ENCODE measurements at regions not wholly inside any gene's neighbourhood (a gene's known extent, or its start where the extent isn't known, plus 50 kb on each side); places are given as distances from the start of the nearest gene placed in this dataset.
"Not testable (repeated sequence)": the region's sequence is repeated elsewhere in the genome, so short reads cannot be mapped to it uniquely, and the experiment has no call there.

DNA sequence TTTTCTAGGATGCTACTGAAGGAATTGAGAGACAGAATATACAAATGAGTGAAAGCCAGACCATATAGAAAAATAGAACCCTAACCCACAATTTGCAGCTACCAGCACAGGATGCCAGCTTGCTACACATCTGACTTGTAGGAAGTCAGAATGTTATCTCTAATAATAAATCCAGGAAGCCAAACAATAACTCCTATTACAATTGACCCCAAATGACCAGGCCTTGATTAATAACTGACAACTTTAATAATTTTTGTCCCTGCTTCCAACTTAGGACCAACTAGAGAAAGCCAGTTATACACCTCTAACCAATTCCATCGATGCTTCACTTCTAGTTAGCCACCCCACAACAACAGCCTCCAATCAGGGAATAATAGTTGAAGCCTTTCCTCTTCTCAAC is 193.4 kb downstream of the CASP12 start:
- DNase-seq (ENCODE audit: low read depth in 4 of 4, low spot score in 1 of 4): no peak

GRCh38 chr11:104704146-104704830 is 194.0 kb downstream of the CASP12 start:
- no peak for DNase-seq (ENCODE audit: low read depth in 4 of 4, low spot score in 1 of 4)

DNA sequence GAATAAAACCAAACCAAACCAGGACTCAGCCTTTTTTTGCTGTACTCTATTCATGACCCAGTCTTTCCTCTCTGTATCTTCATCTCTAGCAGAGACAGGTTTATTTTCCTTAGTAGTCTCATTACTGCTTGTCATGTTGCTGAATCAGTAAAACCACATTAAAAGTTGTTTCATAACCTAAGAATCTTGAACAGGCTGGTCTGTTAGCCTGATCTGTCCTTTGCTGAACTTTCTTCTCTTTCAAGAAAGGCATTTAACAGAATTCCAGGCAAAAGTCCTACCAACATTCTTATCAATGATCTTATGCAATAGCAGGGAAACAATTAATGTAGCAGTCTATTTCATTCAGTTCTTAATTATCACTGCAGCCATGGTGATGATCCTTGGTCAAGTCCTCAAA is 197.7 kb downstream of the CASP12 start:
- DNase-seq (ENCODE audit: low read depth in 4 of 4, low spot score in 1 of 4): no peak

DNA sequence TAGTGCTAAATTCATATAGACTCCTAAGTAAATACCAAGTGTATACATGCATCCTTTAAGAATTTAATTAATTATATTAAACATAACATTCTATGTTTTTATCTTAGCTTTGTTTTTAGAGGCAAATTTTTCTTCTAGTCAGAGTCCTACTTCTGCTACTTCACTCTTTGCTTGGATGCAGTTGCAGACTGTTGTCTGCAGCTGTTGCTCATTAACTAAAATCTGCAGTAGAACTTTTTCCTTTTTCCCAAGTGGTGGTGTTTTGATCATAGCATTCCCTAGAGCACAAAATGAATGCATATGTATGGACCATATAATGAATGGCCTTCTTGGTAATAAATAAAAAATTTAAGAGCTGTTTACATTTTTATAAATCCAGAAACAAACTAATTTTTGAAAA is 198.3 kb downstream of the CASP12 start:
- DNase-seq (ENCODE audit: low read depth in 4 of 4, low spot score in 1 of 4): no peak

- DNase-seq (ENCODE audit: low read depth in 4 of 4, low spot score in 1 of 4): no peak
These were observed 203.2 kb downstream of the CASP12 start for GRCh38 chr11:104695065-104695463.

GRCh38 chr11:104694259-104695064 is 203.8 kb downstream of the CASP12 start:
- no peak for DNase-seq (ENCODE audit: low read depth in 4 of 4, low spot score in 1 of 4)

DNA sequence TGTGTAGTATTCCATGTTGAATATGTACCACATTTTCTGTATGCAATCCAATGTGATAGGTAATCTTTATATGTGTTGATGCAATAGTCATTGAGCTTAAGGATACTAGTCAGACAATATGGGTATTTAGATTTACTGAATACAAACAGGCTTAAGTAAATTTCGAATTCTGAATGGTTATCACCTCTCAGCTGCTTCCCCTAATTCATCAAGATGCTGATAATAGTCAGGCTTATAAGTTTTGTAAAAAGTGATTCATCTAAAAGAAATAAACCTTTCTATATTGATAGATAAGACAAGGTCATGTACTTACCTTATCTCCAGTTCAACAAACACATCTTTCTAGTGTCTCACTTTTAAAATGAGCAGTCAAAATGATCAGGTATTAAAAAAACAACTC is 205.5 kb downstream of the CASP12 start:
- DNase-seq (ENCODE audit: low read depth in 4 of 4, low spot score in 1 of 4): no peak

- no peak for DNase-seq (ENCODE audit: low read depth in 4 of 4, low spot score in 1 of 4)
These were observed 207.1 kb downstream of the CASP12 start for GRCh38 chr11:104691129-104691528.

GRCh38 chr11:104690241-104690640 is 208.0 kb downstream of the CASP12 start:
- no peak for DNase-seq (ENCODE audit: low read depth in 4 of 4, low spot score in 1 of 4)

GRCh38 chr11:104688731-104689130 is 209.5 kb downstream of the CASP12 start:
- no peak for DNase-seq (ENCODE audit: low read depth in 4 of 4, low spot score in 1 of 4)

- no peak for DNase-seq (ENCODE audit: low read depth in 4 of 4, low spot score in 1 of 4)
These were observed 216.1 kb downstream of the CASP12 start for GRCh38 chr11:104682206-104682605.

GRCh38 chr11:104679258-104679657 is 219.0 kb downstream of the CASP12 start:
- DNase-seq (ENCODE audit: low read depth in 4 of 4, low spot score in 1 of 4): no peak

GRCh38 chr11:104678408-104678807 is 219.9 kb downstream of the CASP12 start:
- no peak for DNase-seq (ENCODE audit: low read depth in 4 of 4, low spot score in 1 of 4)

- DNase-seq (ENCODE audit: low read depth in 4 of 4, low spot score in 1 of 4): not testable (repeated sequence)
These were observed 221.2 kb downstream of the CASP12 start for GRCh38 chr11:104677069-104677468.

GRCh38 chr11:104672897-104673296 is 225.4 kb downstream of the CASP12 start:
- DNase-seq (ENCODE audit: low read depth in 4 of 4, low spot score in 1 of 4): no peak

- no peak for DNase-seq (ENCODE audit: low read depth in 4 of 4, low spot score in 1 of 4)
These were observed 229.3 kb downstream of the CASP12 start for GRCh38 chr11:104668797-104669463.

DNA sequence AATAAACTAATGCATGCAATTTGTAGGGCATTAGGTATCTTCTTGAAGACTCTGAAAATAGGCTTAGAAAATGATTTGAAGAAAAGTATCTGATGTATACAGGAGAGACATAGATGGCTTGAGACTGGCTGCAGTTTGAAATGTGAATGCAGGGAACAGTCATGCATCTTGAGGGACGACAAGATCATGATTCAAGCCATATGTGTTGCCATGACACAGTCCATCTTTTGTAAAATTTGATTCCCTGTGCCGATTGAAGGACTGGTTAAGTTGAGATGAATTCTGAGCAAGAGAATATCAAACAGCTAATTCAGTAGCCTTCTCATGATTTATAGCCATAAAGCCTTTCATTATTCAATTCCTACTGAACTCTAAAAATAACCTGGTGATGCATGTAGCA is 231.6 kb downstream of the CASP12 start:
- DNase-seq (ENCODE audit: low read depth in 4 of 4, low spot score in 1 of 4): no peak

- DNase-seq (ENCODE audit: low read depth in 4 of 4, low spot score in 1 of 4): no peak
These were observed 232.6 kb downstream of the CASP12 start for GRCh38 chr11:104665641-104666040.

GRCh38 chr11:104663190-104664140 is 234.8 kb downstream of the CASP12 start:
- no peak for DNase-seq (ENCODE audit: low read depth in 4 of 4, low spot score in 1 of 4)

- no peak for DNase-seq (ENCODE audit: low read depth in 4 of 4, low spot score in 1 of 4)
These were observed 236.4 kb downstream of the CASP12 start for GRCh38 chr11:104661901-104662300.

DNA sequence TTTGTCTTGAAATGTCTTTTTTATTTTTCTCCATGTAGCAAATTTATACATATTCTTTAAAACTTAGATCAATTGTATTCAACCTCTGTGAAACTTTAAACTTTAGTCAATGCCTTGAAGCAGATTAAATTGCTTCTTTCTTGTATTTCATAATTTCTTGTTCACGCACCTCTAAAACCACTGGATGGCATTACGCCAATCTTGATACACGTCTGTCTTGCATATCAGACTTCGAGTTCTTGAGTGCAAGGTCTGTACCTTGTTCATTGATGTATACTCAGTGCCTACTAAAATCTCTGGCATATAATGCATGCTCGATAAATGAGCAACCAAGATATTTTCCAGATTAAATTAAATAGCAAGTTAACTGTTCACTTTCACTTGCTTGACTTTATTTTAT is 236.8 kb downstream of the CASP12 start:
- DNase-seq (ENCODE audit: low read depth in 4 of 4, low spot score in 1 of 4): no peak

Data from stimulated activated CD4-positive, alpha-beta T cell treated with anti-CD3 and anti-CD28 coated beads, Interleukin-1b, Interleukin-23, amount 100 ng/mL, for 24 hours (primary cell).